Esophagus muscularis mucosa (tissue), 4 donors: ENCODE measurements at regions not wholly inside any gene's neighbourhood (a gene's known extent, or its start where the extent isn't known, plus 50 kb on each side); places are given as distances from the start of the nearest gene placed in this dataset.

ENCODE experiments used
- DNase-seq: peaks from one replicate; pipeline ENCODE4 v3.0.0-alpha.2; 2017; ENCODE audit errors: extremely low spot score
- H3K27ac ChIP-seq, 4 donors: fragments of 200-600 bp; sonication (generic); replicated peaks in 1 of 4; 1 replicate in 3 of 4; 2 replicates in 1 of 4; pipeline ENCODE4 v1.5.1; 2016 to 2019; ENCODE audit warnings: mild to moderate bottlenecking in 1 of 4
- H3K27me3 ChIP-seq, 4 donors: fragments of 200-600 bp; sonication (generic); one replicate each; pipeline versions ENCODE4 v1.5.1 to v1.6.0; 2016 to 2019
- H3K36me3 ChIP-seq, 4 donors: fragments of 200-600 bp; sonication (generic); one replicate each; pipeline ENCODE4 v1.5.1; 2016 to 2019
- H3K4me1 ChIP-seq, 4 donors: fragments of 200-600 bp; sonication (generic); one replicate each; pipeline ENCODE4 v1.5.1; 2016 to 2019
- H3K4me3 ChIP-seq, 4 donors: fragments of 200-600 bp; sonication (generic); 1 replicate in 2 of 4; 2 replicates in 2 of 4; pipeline ENCODE4 v1.5.1; 2016 to 2019; ENCODE audit warnings: mild to moderate bottlenecking in 4 of 4, moderate library complexity in 1 of 4
- H3K9me3 ChIP-seq, 4 donors: fragments of 200-600 bp; sonication (generic); 1 replicate in 3 of 4; 2 replicates in 1 of 4; pipeline ENCODE4 v1.5.1; 2016 to 2019
- EP300 ChIP-seq: sonication (generic); formaldehyde crosslinking; IDR thresholded peaks from one replicate; pipeline ENCODE4 v1.6.1; 2017; ENCODE audit warnings: antibody characterized with exemption
- POLR2A ChIP-seq: fragments of 450-650 bp; IDR thresholded peaks from one replicate; pipeline ENCODE4 v1.6.1; 2017; ENCODE audit warnings: antibody characterized with exemption, moderate library complexity, mild to moderate bottlenecking, low read depth
- POLR2AphosphoS5 ChIP-seq, 2 donors: sonication (generic); formaldehyde crosslinking; IDR thresholded peaks; one replicate each; pipeline ENCODE4 v1.6.1; 2017; ENCODE audit warnings: antibody characterized with exemption in 2 of 2
- WGBS: methylation state at CpG from one replicate; pipeline ENCODE4 v1.1.5; 2018; 5-methylcytosine and 5-hydroxymethylcytosine counted together
- intact Hi-C: fragments of 100-400 bp; cut with DNase I; formaldehyde crosslinking; loops from one replicate; pipeline ENCODE4 v1.15.1; 2023
- TF ChIP-seq, protein P1 (sequence below), 3 experiments: fragments of 200-600 bp in 2 of 3; fragments of 450-650 bp in 1 of 3; sonication (generic) in 2 of 3; IDR thresholded peaks; one replicate each; pipeline ENCODE4 v1.5.1; 2017 to 2019; ENCODE audit warnings: antibody characterized with exemption in 3 of 3, mild to moderate bottlenecking in 2 of 3, moderate library complexity in 1 of 3

DNA sequence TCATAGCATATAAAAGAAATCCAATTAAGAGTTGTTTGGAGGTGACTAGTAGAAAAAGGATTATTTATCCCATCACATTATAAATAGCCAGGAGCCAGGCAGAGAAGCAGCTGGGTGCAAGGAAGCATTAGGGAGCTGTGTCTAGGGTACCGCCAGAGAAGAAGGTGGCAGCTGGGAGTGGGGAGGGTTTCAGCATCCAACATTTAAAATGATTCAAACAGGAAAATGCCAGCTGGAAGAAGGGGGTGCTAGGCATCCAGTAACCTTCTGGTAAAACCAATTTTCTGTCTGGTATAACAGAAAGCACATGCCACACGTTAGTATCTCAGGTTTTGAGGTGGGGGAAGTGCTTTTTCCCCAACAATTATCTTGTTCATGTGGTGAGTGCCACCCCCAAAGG lies 452.4 kb downstream of the ZEB2 start:
- no peak for TF ChIP-seq EP300
- no peak for TF ChIP-seq POLR2AphosphoS5 (IDR thresholded peaks at IDR 0.05)
- no peak overlapping the region for H3K27ac ChIP-seq
- no peaks in the 10 kb centered on the region for H3K27me3 ChIP-seq
- intact Hi-C loops: no loop called here
- H3K4me1 ChIP-seq: no peaks in the 10 kb centered on the region
- 100% methylated on average over 2 of the region's 2 CpGs for WGBS
- H3K9me3 ChIP-seq: no peaks in the 10 kb centered on the region
- no peak for DNase-seq
- H3K4me3 ChIP-seq: no peak overlapping the region
- H3K36me3 ChIP-seq: no peaks in the 10 kb centered on the region

DNA sequence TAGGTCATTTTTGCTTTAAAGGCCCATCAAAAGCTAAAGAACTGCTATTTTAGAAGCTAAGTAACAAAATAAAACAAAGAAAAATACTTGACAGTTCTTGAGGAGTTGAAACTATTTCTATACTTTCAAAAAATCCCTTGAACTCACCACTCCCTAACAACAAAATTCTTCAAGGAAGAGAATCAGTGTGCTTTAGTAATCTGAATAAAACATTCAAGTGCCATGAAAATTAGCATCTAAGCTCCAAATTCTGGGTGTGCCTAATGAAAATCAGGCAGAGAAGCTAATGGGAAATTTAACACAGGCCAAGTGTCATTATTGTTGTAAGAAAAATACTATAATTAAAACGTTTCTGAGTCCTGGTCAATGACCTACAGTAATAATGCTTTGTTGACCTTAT lies 456.3 kb downstream of the ZEB2 start:
- Histone ChIP-seq H3K36me3 (no peaks in the 10 kb centered on the region), H3K9me3 (no peaks in the 10 kb centered on the region), H3K27ac (no peak overlapping the region), H3K4me3 (no peak overlapping the region), H3K4me1 (no peaks in the 10 kb centered on the region), H3K27me3 (no peaks in the 10 kb centered on the region)
- TF ChIP-seq POLR2AphosphoS5 (IDR thresholded peaks at IDR 0.05) (no peak), EP300 (no peak), POLR2A (no peak)
- TF ChIP-seq, protein P1, sequence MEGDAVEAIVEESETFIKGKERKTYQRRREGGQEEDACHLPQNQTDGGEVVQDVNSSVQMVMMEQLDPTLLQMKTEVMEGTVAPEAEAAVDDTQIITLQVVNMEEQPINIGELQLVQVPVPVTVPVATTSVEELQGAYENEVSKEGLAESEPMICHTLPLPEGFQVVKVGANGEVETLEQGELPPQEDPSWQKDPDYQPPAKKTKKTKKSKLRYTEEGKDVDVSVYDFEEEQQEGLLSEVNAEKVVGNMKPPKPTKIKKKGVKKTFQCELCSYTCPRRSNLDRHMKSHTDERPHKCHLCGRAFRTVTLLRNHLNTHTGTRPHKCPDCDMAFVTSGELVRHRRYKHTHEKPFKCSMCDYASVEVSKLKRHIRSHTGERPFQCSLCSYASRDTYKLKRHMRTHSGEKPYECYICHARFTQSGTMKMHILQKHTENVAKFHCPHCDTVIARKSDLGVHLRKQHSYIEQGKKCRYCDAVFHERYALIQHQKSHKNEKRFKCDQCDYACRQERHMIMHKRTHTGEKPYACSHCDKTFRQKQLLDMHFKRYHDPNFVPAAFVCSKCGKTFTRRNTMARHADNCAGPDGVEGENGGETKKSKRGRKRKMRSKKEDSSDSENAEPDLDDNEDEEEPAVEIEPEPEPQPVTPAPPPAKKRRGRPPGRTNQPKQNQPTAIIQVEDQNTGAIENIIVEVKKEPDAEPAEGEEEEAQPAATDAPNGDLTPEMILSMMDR (IDR thresholded peaks at IDR 0.05): no peak
- DNase-seq: no peak
- 66% methylated on average over 1 of the region's 1 CpG for WGBS
- intact Hi-C loops: no loop called here

DNA sequence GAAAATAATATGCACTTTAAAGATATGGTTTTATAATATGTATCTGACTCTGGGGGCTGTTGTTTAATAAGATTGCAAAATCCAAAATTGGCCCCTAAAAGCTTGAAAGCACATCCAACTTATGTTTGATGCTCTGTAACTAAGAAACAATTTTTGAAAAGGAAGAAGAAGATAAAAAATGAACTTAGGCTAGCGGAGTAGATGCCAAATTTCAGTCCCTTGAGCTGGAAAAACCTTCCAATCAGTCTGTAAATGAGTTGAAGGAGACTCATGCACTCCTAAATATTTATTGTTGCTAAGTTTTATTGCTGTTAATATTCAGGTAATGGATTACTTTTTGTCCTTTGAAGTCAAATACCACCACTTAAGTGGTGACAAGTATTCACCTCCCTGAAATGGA lies 465.0 kb downstream of the ZEB2 start:
- 53% methylated on average over 1 of the region's 1 CpG for WGBS
- H3K27me3 ChIP-seq: no peaks in the 10 kb centered on the region
- H3K27ac ChIP-seq: no peak overlapping the region
- no peak for DNase-seq
- H3K36me3 ChIP-seq: no peaks in the 10 kb centered on the region
- no peak overlapping the region for H3K4me3 ChIP-seq
- no peaks in the 10 kb centered on the region for H3K9me3 ChIP-seq
- intact Hi-C loops: no loop called here
- TF ChIP-seq POLR2AphosphoS5 (IDR thresholded peaks at IDR 0.05) (no peak), POLR2A (no peak), EP300 (no peak)
- TF ChIP-seq, protein P1 (IDR thresholded peaks at IDR 0.05): no peak
- no peaks in the 10 kb centered on the region for H3K4me1 ChIP-seq

DNA sequence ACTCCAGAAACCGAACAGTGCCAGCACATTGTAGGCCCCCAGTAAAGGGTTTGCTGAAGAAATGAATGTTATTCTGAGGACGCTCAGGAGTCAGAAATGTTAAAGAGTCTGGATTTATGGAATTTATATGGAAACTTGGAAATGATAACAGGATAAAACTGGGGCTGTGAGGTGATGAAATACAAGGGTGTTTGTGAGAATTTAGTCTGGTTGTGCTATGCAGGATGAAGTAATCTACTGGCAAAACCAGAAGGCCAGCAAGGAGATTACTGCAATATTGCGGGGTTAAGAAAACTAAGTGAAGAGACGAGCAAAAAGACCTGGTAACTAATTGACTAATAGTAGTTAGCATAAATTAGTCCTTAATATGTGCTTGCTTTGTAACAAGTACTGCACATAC lies 467.8 kb downstream of the ZEB2 start:
- WGBS: 96% methylated on average over 4 of the region's 4 CpGs
- Histone ChIP-seq H3K4me1 (peaks cover 0 to 3% (median 0%) of the 10 kb centered on the region in 4 donors), H3K36me3 (no peaks in the 10 kb centered on the region), H3K27me3 (no peaks in the 10 kb centered on the region), H3K4me3 (no peak overlapping the region), H3K27ac (no peak overlapping the region), H3K9me3 (no peaks in the 10 kb centered on the region)
- TF ChIP-seq POLR2AphosphoS5 (IDR thresholded peaks at IDR 0.05) (no peak), EP300 (no peak), POLR2A (no peak)
- TF ChIP-seq, protein P1 (IDR thresholded peaks at IDR 0.05): no peak
- no peak for DNase-seq
- intact Hi-C loops: no loop called here

DNA sequence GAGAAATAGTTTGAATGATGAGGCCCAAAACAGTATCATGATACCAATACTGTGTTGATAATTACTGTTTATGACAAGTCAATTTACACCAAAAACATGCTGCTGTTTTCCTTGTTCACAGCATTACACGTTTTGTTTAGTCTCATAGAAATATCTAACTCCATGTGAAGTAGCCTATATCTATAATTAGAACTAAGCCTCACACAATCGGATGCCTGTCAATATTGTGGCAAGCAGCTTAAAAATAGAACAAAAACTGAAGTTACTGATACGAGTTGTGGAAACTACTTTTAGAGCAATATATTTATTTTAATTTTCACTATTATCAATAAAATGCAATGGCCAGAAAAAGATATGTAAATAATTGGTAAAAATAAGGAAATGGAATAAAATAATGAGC lies 470.8 kb downstream of the ZEB2 start:
- WGBS: 71% methylated on average over 3 of the region's 3 CpGs
- intact Hi-C loops: no loop called here
- TF ChIP-seq POLR2A (no peak), POLR2AphosphoS5 (IDR thresholded peaks at IDR 0.05) (no peak), EP300 (no peak)
- TF ChIP-seq, protein P1 (IDR thresholded peaks at IDR 0.05): no peak
- peaks cover 0 to 3% (median 0%) of the 10 kb centered on the region in 4 donors for H3K4me1 ChIP-seq
- no peak overlapping the region for H3K27ac ChIP-seq
- H3K36me3 ChIP-seq: no peaks in the 10 kb centered on the region
- no peaks in the 10 kb centered on the region for H3K27me3 ChIP-seq
- no peaks in the 10 kb centered on the region for H3K9me3 ChIP-seq
- no peak for DNase-seq
- H3K4me3 ChIP-seq: no peak overlapping the region
